ENCODE measurements at regions not wholly inside any gene's neighbourhood (a gene's known extent, or its start where the extent isn't known, plus 50 kb on each side); places are given as distances from the start of the nearest gene placed in this dataset.
"Not testable (repeated sequence)": the region's sequence is repeated elsewhere in the genome, so short reads cannot be mapped to it uniquely, and the experiment has no call there.

DNA sequence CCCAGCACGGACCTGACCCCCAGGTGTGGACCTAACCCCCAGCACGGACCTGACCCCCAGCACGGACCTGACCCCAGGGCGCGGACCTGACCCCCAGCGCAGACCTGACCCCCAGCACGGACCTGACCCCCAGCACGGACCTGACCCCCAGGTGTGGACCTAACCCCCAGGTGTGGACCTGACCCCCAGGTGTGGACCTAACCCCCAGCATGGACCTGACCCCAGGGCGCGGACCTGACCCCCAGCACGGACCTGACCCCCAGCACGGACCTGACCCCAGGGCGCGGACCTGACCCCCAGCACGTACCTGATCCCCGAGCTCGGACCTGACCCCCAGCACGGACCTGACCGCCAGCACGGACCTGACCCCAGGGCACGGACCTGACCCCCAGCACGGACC, 99.4 kb downstream of the C16orf95 start:
- H4K20me1 ChIP-seq (ENCODE audit: control insufficient read depth, insufficient read depth); BruUV-seq (replicated peaks); H3K27ac ChIP-seq (ENCODE audit: control insufficient read depth, insufficient read depth); H3K27me3 ChIP-seq (replicated peaks in 1 of 2; ENCODE audit: control insufficient read depth in 2 of 2, insufficient read depth in 2 of 2, low read length in 1 of 2); POLR2A ChIA-PET; H3K36me3 ChIP-seq (ENCODE audit: control insufficient read depth in 2 of 2, insufficient read depth in 2 of 2, low read length in 1 of 2); H2AFZ ChIP-seq (ENCODE audit: control insufficient read depth, low read depth, low read length); H3K4me2 ChIP-seq (ENCODE audit: control insufficient read depth, insufficient read depth); SMC1A ChIA-PET (ENCODE audit: uncharacterized antibody, unreplicated experiment); H3K4me1 ChIP-seq (ENCODE audit: control insufficient read depth, insufficient read depth, low read length); H3K4me3 ChIP-seq; intact Hi-C loops (cut with micrococcal nuclease; ENCODE audit: unreplicated experiment); in situ Hi-C loops (cut with MboI); FAIRE-seq; CTCF ChIA-PET; H3K9me3 ChIP-seq (replicated peaks; ENCODE audit: control insufficient read depth, insufficient read depth, low read length); H3K9ac ChIP-seq (ENCODE audit: control insufficient read depth, insufficient read depth, low read length); DNase-seq (ENCODE audit: low read depth, low spot score); ATAC-seq; H3K79me2 ChIP-seq (ENCODE audit: control insufficient read depth, insufficient read depth, low read length); RAD21 ChIA-PET (ENCODE audit: unreplicated experiment): not testable (repeated sequence)
- no CpG with 5 or more reads among the region's 22 CpGs for WGBS (ENCODE audit: insufficient coverage, insufficient replicate concordance, low lambda C conversion rate, missing lambda C conversion rate)

DNA sequence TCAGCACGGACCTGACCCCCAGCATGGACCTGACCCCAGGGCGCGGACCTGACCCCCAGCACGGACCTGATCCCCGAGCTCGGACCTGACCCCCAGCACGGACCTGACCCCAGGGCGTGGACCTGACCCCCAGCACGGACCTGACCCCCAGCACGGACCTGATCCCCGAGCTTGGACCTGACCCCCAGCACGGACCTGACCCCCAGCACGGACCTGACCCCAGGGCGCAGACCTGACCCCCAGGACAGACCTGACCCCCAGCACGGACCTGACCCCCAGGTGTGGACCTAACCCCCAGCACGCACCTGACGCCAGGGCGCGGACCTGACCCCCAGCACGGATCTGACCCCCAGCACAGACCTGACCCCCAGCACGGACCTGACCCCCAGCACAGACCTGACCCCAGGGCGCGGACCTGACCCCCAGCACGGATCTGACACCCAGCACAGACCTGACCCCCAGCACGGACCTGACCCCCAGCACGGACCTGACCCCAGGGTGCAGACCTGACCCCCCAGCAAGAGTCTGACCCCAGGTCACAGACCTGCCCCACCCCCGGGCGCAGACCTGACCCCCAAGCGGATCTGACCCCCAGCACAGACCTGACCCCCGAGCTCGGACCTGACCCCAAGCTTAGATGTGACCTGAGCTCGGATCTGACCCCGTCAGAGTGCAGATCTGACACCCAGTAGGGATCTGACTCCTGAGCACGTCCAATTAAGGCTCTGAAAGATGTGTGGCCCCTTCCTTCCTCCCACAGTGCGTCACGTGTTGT, 98.7 kb downstream of the C16orf95 start:
- no peak overlapping the region for H3K4me3 ChIP-seq
- CTCF ChIA-PET, result no interaction called here

More for the DNA sequence above, 98.7 kb downstream of the C16orf95 start:
- TF ChIP-seq PML (IDR thresholded peaks at IDR 0.05; ENCODE audit: low read length) (no peak), IKZF1 (conservative IDR thresholded peaks at IDR 0.05) (no peak), RAD51 (IDR thresholded peaks at IDR 0.05) (no peak), POLR2AphosphoS5 (IDR thresholded peaks at IDR 0.05; ENCODE audit: low read length) (no peak), CBX3 (IDR thresholded peaks at IDR 0.05; ENCODE audit: borderline replicate concordance, low read depth) (no peak), SREBF1 (IDR thresholded peaks at IDR 0.05; ENCODE audit: low read length) (no peak), CHD4 (IDR thresholded peaks at IDR 0.05) (no peak), TCF12 (IDR thresholded peaks at IDR 0.05; ENCODE audit: low read depth, low read length) (no peak), IRF4 (IDR thresholded peaks at IDR 0.05; ENCODE audit: low read depth, low read length) (no peak), KLF5 (IDR thresholded peaks at IDR 0.05; ENCODE audit: partially characterized antibody) (no peak)
- Histone ChIP-seq H3K4me2 (ENCODE audit: control insufficient read depth, insufficient read depth) (no peak overlapping the region), H2AFZ (ENCODE audit: control insufficient read depth, low read depth, low read length) (no peak overlapping the region), H4K20me1 (ENCODE audit: control insufficient read depth, insufficient read depth) (no peaks in the 10 kb centered on the region), H3K4me1 (ENCODE audit: control insufficient read depth, insufficient read depth, low read length) (no peaks in the 10 kb centered on the region), H3K36me3 (ENCODE audit: control insufficient read depth in 2 of 2, insufficient read depth in 2 of 2, low read length in 1 of 2) (no peaks in the 10 kb centered on the region), H3K9me3 (replicated peaks; ENCODE audit: control insufficient read depth, insufficient read depth, low read length) (no peaks in the 10 kb centered on the region), H3K27ac (ENCODE audit: control insufficient read depth, insufficient read depth) (no peak overlapping the region), H3K9ac (ENCODE audit: control insufficient read depth, insufficient read depth, low read length) (no peak overlapping the region), H3K79me2 (ENCODE audit: control insufficient read depth, insufficient read depth, low read length) (no peaks in the 10 kb centered on the region), H3K27me3 (replicated peaks in 1 of 2; ENCODE audit: control insufficient read depth in 2 of 2, insufficient read depth in 2 of 2, low read length in 1 of 2) (no peaks in the 10 kb centered on the region)
- BruUV-seq (replicated peaks), result no TSS peak
- intact Hi-C loops (cut with micrococcal nuclease; ENCODE audit: unreplicated experiment), result no loop called here
- no peak for ATAC-seq
- RAD21 ChIA-PET (ENCODE audit: unreplicated experiment), result no interaction called here
- SMC1A ChIA-PET (ENCODE audit: uncharacterized antibody, unreplicated experiment), result no interaction called here
- WGBS (ENCODE audit: insufficient coverage, insufficient replicate concordance, low lambda C conversion rate, missing lambda C conversion rate), result 68% methylated on average over 23 of the region's 36 CpGs
- no peak for DNase-seq (ENCODE audit: low read depth, low spot score)
- POLR2A ChIA-PET, result no interaction called here
- in situ Hi-C loops (cut with MboI), result no loop called here
- FAIRE-seq, result no peak
